ENCODE measurements at regions not wholly inside any gene's neighbourhood (a gene's known extent, or its start where the extent isn't known, plus 50 kb on each side); places are given as distances from the start of the nearest gene placed in this dataset.

GRCh38 chr14:76948976-76949375 lies 79.5 kb downstream of the IRF2BPL start:
- no peak for DNase-seq

- DNase-seq: no peak
Measured at GRCh38 chr14:76948213-76948947, 80.1 kb downstream of the IRF2BPL start.

- no peak for DNase-seq
Measured at GRCh38 chr14:76947838-76948184, 80.7 kb downstream of the IRF2BPL start.

GRCh38 chr14:76947078-76947837 lies 81.2 kb downstream of the IRF2BPL start:
- DNase-seq: peak; percentile 80

- no peak for DNase-seq
Measured at GRCh38 chr14:76946753-76947077, 81.8 kb downstream of the IRF2BPL start.

GRCh38 chr14:76943072-76943471 lies 85.4 kb downstream of the IRF2BPL start:
- no peak for DNase-seq

GRCh38 chr14:76941946-76942805 lies 86.3 kb downstream of the IRF2BPL start:
- no peak for DNase-seq

- DNase-seq: no peak
Measured at GRCh38 chr14:76941544-76941943, 87.0 kb downstream of the IRF2BPL start.

- DNase-seq: no peak
Measured at GRCh38 chr14:76940021-76940760, 88.3 kb downstream of the IRF2BPL start.

GRCh38 chr14:76939015-76939742 lies 89.3 kb downstream of the IRF2BPL start:
- no peak for DNase-seq

GRCh38 chr14:76938092-76938500 lies 90.4 kb downstream of the IRF2BPL start:
- no peak for DNase-seq

GRCh38 chr14:76937181-76938091 lies 91.1 kb downstream of the IRF2BPL start:
- DNase-seq: peak; percentile 85

GRCh38 chr14:76936483-76936882 lies 92.0 kb downstream of the IRF2BPL start:
- no peak for DNase-seq

- no peak for DNase-seq
Measured at GRCh38 chr14:76933515-76933914, 95.0 kb downstream of the IRF2BPL start.

- DNase-seq: no peak
Measured at GRCh38 chr14:76931631-76932402, 96.7 kb downstream of the IRF2BPL start.

- DNase-seq: no peak
Measured at GRCh38 chr14:76930549-76930948, 98.0 kb downstream of the IRF2BPL start.

GRCh38 chr14:76929927-76930326 lies 98.6 kb downstream of the IRF2BPL start:
- DNase-seq: no peak

- DNase-seq: no peak
Measured at GRCh38 chr14:76927971-76928700, 100.4 kb downstream of the IRF2BPL start.

Data from hindlimb muscle (tissue), 1 donor.